Gastroesophageal sphincter (tissue), 4 donors: ENCODE measurements at regions not wholly inside any gene's neighbourhood (a gene's known extent, or its start where the extent isn't known, plus 50 kb on each side); places are given as distances from the start of the nearest gene placed in this dataset.

Experiments
- ATAC-seq: fragments of 150-250 bp; one replicate; pipeline ENCODE4 v1.9.1; 2016; ENCODE audit warnings: mild to moderate bottlenecking, moderate library complexity
- H3K27ac ChIP-seq, 4 donors: fragments of 200-600 bp; sonication (generic) in 3 of 4; 1 replicate in 3 of 4; 2 replicates in 1 of 4; pipeline ENCODE4 v1.5.1; 2016 to 2019
- H3K27me3 ChIP-seq: fragments of 200-600 bp; sonication (generic); one replicate; pipeline ENCODE4 v1.5.1; 2019
- H3K36me3 ChIP-seq, 2 donors: fragments of 200-600 bp; sonication (generic); one replicate each; pipeline ENCODE4 v1.5.1; 2019; ENCODE audit warnings: control low read depth in 1 of 2
- H3K4me1 ChIP-seq, 3 donors: fragments of 200-600 bp; sonication (generic); 1 replicate in 2 of 3; 2 replicates in 1 of 3; pipeline ENCODE4 v1.5.1; 2016 to 2019; ENCODE audit warnings: control low read depth in 2 of 3
- H3K4me3 ChIP-seq, 2 donors: fragments of 200-600 bp; sonication (generic); one replicate each; pipeline ENCODE4 v1.5.1; 2019; ENCODE audit warnings: mild to moderate bottlenecking in 1 of 2, moderate library complexity in 1 of 2
- H3K9me3 ChIP-seq, 3 donors: fragments of 200-600 bp; sonication (generic); one replicate each; pipeline ENCODE4 v1.5.1; 2017 to 2019; ENCODE audit warnings: control low read depth in 2 of 3
- CTCF ChIP-seq, 4 experiments: fragments of 200-600 bp in 2 of 4; fragments of 450-650 bp in 2 of 4; sonication (generic) in 1 of 4; IDR thresholded peaks; one replicate each; pipeline ENCODE4 v1.5.1; 2017 to 2019; ENCODE audit warnings: antibody characterized with exemption in 4 of 4, mild to moderate bottlenecking in 2 of 4, moderate library complexity in 2 of 4
- EP300 ChIP-seq: sonication (generic); formaldehyde crosslinking; IDR thresholded peaks from one replicate; pipeline ENCODE4 v1.6.1; 2017; ENCODE audit warnings: antibody characterized with exemption, mild to moderate bottlenecking
- POLR2A ChIP-seq, 2 donors: fragments of 450-650 bp; IDR thresholded peaks; one replicate each; pipeline ENCODE4 v1.6.1; 2017; ENCODE audit warnings: antibody characterized with exemption in 2 of 2, mild to moderate bottlenecking in 2 of 2, moderate library complexity in 1 of 2
- POLR2AphosphoS5 ChIP-seq: sonication (generic); formaldehyde crosslinking; IDR thresholded peaks from one replicate; pipeline ENCODE4 v1.6.1; 2017; ENCODE audit warnings: antibody characterized with exemption
- WGBS, 2 donors: methylation state at CpG; one replicate each; pipeline ENCODE4 v1.1.5; 2018; ENCODE audit warnings: low coverage in 1 of 2; 5-methylcytosine and 5-hydroxymethylcytosine counted together

- H3K4me3 ChIP-seq = no peak overlapping the region
- H3K36me3 ChIP-seq = no peaks in the 10 kb centered on the region
- 33 to 38% methylated on average over 1 of the region's 1 CpG for WGBS, 2 donors
- no peaks in the 10 kb centered on the region for H3K27me3 ChIP-seq
- H3K4me1 ChIP-seq = no peaks in the 10 kb centered on the region
- H3K9me3 ChIP-seq = no peaks in the 10 kb centered on the region
- ATAC-seq = no peak
- no peak overlapping the region for H3K27ac ChIP-seq
- TF ChIP-seq POLR2AphosphoS5 = no peak
- no peak for TF ChIP-seq CTCF (IDR thresholded peaks at IDR 0.05)
- TF ChIP-seq POLR2A (IDR thresholded peaks at IDR 0.05) = no peak
- TF ChIP-seq EP300 = no peak
Observed at GRCh38 chr18:40243607-40244006, 1711.4 kb upstream of the PIK3C3 start.

- ATAC-seq = no peak
- Histone ChIP-seq H3K4me1 (no peaks in the 10 kb centered on the region), H3K4me3 (no peak overlapping the region), H3K27ac (no peak overlapping the region), H3K27me3 (no peaks in the 10 kb centered on the region), H3K36me3 (no peaks in the 10 kb centered on the region), H3K9me3 (no peaks in the 10 kb centered on the region)
- TF ChIP-seq EP300 (no peak), POLR2AphosphoS5 (no peak), CTCF (IDR thresholded peaks at IDR 0.05) (no peak), POLR2A (IDR thresholded peaks at IDR 0.05) (no peak)
- WGBS, 2 donors = 75 to 83% methylated on average over 5 to 6 of the region's 6 CpGs
Observed at GRCh38 chr18:40235836-40236235, 1719.2 kb upstream of the PIK3C3 start.

GRCh38 chr18:40235323-40235722 is 1719.7 kb upstream of the PIK3C3 start:
- Histone ChIP-seq H3K36me3 (no peaks in the 10 kb centered on the region), H3K4me3 (no peak overlapping the region), H3K27me3 (no peaks in the 10 kb centered on the region), H3K27ac (no peak overlapping the region), H3K4me1 (no peaks in the 10 kb centered on the region), H3K9me3 (no peaks in the 10 kb centered on the region)
- TF ChIP-seq EP300 = no peak
- no peak for TF ChIP-seq POLR2AphosphoS5
- 80 to 89% methylated on average over 1 to 2 of the region's 2 CpGs for WGBS, 2 donors
- no peak for ATAC-seq

- H3K27ac ChIP-seq = no peak overlapping the region
Observed at GRCh38 chr18:40233931-40234616, 1721.0 kb upstream of the PIK3C3 start.

GRCh38 chr18:40222776-40223175 is 1732.3 kb upstream of the PIK3C3 start:
- WGBS, 2 donors = 23 to 29% methylated on average over 1 of the region's 1 CpG
- peaks cover 0 to 13% (median 0%) of the 10 kb centered on the region in 3 donors for H3K4me1 ChIP-seq
- H3K36me3 ChIP-seq = no peaks in the 10 kb centered on the region
- no peak for TF ChIP-seq EP300
- no peak for TF ChIP-seq POLR2A (IDR thresholded peaks at IDR 0.05)
- no peak for TF ChIP-seq POLR2AphosphoS5
- TF ChIP-seq CTCF (IDR thresholded peaks at IDR 0.05) = no peak
- no peaks in the 10 kb centered on the region for H3K27me3 ChIP-seq
- H3K27ac ChIP-seq = no peak overlapping the region
- no peaks in the 10 kb centered on the region for H3K9me3 ChIP-seq
- no peak overlapping the region for H3K4me3 ChIP-seq
- ATAC-seq = no peak

More at GRCh38 chr18:40233931-40234616, 1721.0 kb upstream of the PIK3C3 start:
- Histone ChIP-seq H3K36me3 (no peaks in the 10 kb centered on the region), H3K4me1 (no peaks in the 10 kb centered on the region), H3K9me3 (no peaks in the 10 kb centered on the region), H3K4me3 (no peak overlapping the region), H3K27me3 (no peaks in the 10 kb centered on the region)
- no peak for ATAC-seq
- no peak for TF ChIP-seq CTCF (IDR thresholded peaks at IDR 0.05)
- no peak for TF ChIP-seq POLR2AphosphoS5
- no peak for TF ChIP-seq POLR2A (IDR thresholded peaks at IDR 0.05)
- TF ChIP-seq EP300 = no peak
